PC-3 (cell line): ENCODE measurements at regions not wholly inside any gene's neighbourhood (a gene's known extent, or its start where the extent isn't known, plus 50 kb on each side); places are given as distances from the start of the nearest gene placed in this dataset.

Experiments
- ATAC-seq: fragments of 200-7000 bp; cut with Tn5 transposase; 2 replicates; pipeline ENCODE4 v1.9.1; 2020; ENCODE audit warnings: mild to moderate bottlenecking, moderate library complexity
- BruUV-seq: library from RNA; stranded (reverse); fragments of 400-500 nt; replicated peaks from 2 replicates; lab custom pipeline; 2021; lab: Mats Ljungman, UMichigan
- CTCF ChIA-PET: fragments of 300-600 bp; sonication (Branson Sonifier 250); formaldehyde crosslinking; loops from one replicate; lab custom pipeline; 2022; ENCODE audit warnings: antibody characterized with exemption; lab: Charles Lee
- POLR2A ChIA-PET: fragments of 300-600 bp; sonication (Branson Sonifier 250); formaldehyde crosslinking; loops from one replicate; lab custom pipeline; 2022; ENCODE audit warnings: antibody characterized with exemption; ENCODE audit not compliant: unreplicated experiment; lab: Charles Lee
- DNase-seq: peaks from one replicate; pipeline ENCODE4 v3.0.0-alpha.2; 2015
- H2AFZ ChIP-seq: fragments of 300-600 bp; sonication (generic); 2 replicates; pipeline ENCODE4 v1.6.0; 2016; ENCODE audit warnings: antibody characterized with exemption, low read length
- H3F3A ChIP-seq: fragments of 300-600 bp; sonication (generic); one replicate; pipeline ENCODE4 v1.6.0; 2017; ENCODE audit warnings: antibody characterized with exemption, low read length, control low read depth, mild to moderate bottlenecking; ENCODE audit not compliant: unreplicated experiment
- H3K27ac ChIP-seq: fragments of 300-600 bp; sonication (generic); 2 replicates; pipeline ENCODE4 v1.5.1; 2016; ENCODE audit warnings: mild to moderate bottlenecking, low read length
- H3K27me3 ChIP-seq: fragments of 300-600 bp; sonication (generic); 2 replicates; pipeline ENCODE4 v1.6.1; 2016; ENCODE audit warnings: low read length, mixed read lengths
- H3K36me3 ChIP-seq: fragments of 300-600 bp; sonication (generic); 2 replicates; pipeline ENCODE4 v1.6.1; 2016; ENCODE audit warnings: low read depth, mixed run types, low read length, mixed read lengths
- H3K4me1 ChIP-seq: fragments of 300-600 bp; sonication (generic); 2 replicates; pipeline ENCODE4 v1.5.1; 2016; ENCODE audit warnings: low read length; ENCODE audit not compliant: insufficient read depth
- H3K4me2 ChIP-seq: fragments of 300-600 bp; sonication (generic); 2 replicates; pipeline ENCODE4 v1.6.0; 2016; ENCODE audit warnings: low read length
- H3K4me3 ChIP-seq: fragments of 300-600 bp; sonication (generic); 2 replicates; pipeline ENCODE4 v1.5.1; 2016; ENCODE audit warnings: mild to moderate bottlenecking, low read length, mixed read lengths
- H3K79me2 ChIP-seq: fragments of 300-600 bp; sonication (generic); 2 replicates; pipeline ENCODE4 v1.6.1; 2017; ENCODE audit warnings: low read length, mixed read lengths
- H3K9ac ChIP-seq: fragments of 300-600 bp; sonication (generic); 2 replicates; pipeline ENCODE4 v1.6.0; 2016; ENCODE audit warnings: mild to moderate bottlenecking, low read length
- H3K9me2 ChIP-seq: fragments of 300-600 bp; sonication (generic); replicated peaks from 2 replicates; pipeline ENCODE4 v1.6.1; 2016; ENCODE audit warnings: mixed run types, low read length, mixed read lengths
- H3K9me3 ChIP-seq: fragments of 300-600 bp; sonication (generic); 2 replicates; pipeline ENCODE4 v1.6.1; 2016; ENCODE audit warnings: low read length, mixed read lengths
- H4K20me1 ChIP-seq: fragments of 300-600 bp; sonication (generic); 2 replicates; pipeline ENCODE4 v1.6.1; 2016; ENCODE audit warnings: low read length, mixed read lengths
- EZH2 ChIP-seq: fragments of 300-600 bp; sonication (generic); IDR thresholded peaks from one replicate; pipeline ENCODE4 v1.6.1; 2017; ENCODE audit warnings: antibody characterized with exemption, mild to moderate bottlenecking, low read length; ENCODE audit not compliant: unreplicated experiment
- EZH2phosphoT487 ChIP-seq: fragments of 300-600 bp; sonication (generic); IDR thresholded peaks from 2 replicates; pipeline ENCODE4 v1.6.1; 2018; ENCODE audit warnings: mild to moderate bottlenecking, antibody characterized with exemption, low read length, borderline replicate concordance
- intact Hi-C: fragments of 100-400 bp; cut with micrococcal nuclease; formaldehyde crosslinking; loops from 2 replicates; pipeline ENCODE4 v1.9.0; 2023
- TF ChIP-seq, protein P1 (sequence below): fragments of 300-600 bp; sonication (generic); conservative IDR thresholded peaks from 2 replicates; pipeline ENCODE4 v1.5.1; 2017; ENCODE audit warnings: antibody characterized with exemption, low read depth, mild to moderate bottlenecking, low read length

DNA sequence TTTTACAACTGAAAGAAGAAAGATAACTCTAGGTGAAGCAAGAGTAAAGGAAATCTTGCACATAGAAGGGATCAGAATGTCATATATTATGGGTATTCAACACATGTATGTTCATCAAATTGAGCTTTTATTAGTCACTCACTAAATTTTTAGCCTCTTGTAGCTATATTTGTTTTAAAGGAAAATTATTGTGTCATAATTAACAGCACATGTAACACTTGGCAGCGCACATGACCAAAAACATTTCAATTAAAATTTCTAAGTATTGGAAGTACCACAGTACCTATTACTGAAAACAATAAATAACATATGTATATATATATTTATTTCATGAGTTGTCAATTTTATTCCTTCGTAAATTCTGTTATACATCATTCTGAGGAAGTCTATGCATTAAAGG is 2800.4 kb downstream of the PCDH9 start:
- no peaks in the 10 kb centered on the region for H3K4me1 ChIP-seq
- H3K27ac ChIP-seq, result no peak overlapping the region
- H2AFZ ChIP-seq, result no peak overlapping the region
- no peak for DNase-seq
- POLR2A ChIA-PET, result no interaction called here
- H3K4me2 ChIP-seq, result no peak overlapping the region
- intact Hi-C loops, result no loop called here
- H3K9me3 ChIP-seq, result no peaks in the 10 kb centered on the region
- TF ChIP-seq, protein P1, sequence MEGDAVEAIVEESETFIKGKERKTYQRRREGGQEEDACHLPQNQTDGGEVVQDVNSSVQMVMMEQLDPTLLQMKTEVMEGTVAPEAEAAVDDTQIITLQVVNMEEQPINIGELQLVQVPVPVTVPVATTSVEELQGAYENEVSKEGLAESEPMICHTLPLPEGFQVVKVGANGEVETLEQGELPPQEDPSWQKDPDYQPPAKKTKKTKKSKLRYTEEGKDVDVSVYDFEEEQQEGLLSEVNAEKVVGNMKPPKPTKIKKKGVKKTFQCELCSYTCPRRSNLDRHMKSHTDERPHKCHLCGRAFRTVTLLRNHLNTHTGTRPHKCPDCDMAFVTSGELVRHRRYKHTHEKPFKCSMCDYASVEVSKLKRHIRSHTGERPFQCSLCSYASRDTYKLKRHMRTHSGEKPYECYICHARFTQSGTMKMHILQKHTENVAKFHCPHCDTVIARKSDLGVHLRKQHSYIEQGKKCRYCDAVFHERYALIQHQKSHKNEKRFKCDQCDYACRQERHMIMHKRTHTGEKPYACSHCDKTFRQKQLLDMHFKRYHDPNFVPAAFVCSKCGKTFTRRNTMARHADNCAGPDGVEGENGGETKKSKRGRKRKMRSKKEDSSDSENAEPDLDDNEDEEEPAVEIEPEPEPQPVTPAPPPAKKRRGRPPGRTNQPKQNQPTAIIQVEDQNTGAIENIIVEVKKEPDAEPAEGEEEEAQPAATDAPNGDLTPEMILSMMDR, result no peak
- TF ChIP-seq EZH2 (no peak), EZH2phosphoT487 (no peak)
- H3K9ac ChIP-seq, result no peak overlapping the region
- H3F3A ChIP-seq, result no peaks in the 10 kb centered on the region
- H3K9me2 ChIP-seq, result no peaks in the 10 kb centered on the region
- no peaks in the 10 kb centered on the region for H3K79me2 ChIP-seq
- H3K27me3 ChIP-seq, result no peaks in the 10 kb centered on the region
- H3K36me3 ChIP-seq, result no peaks in the 10 kb centered on the region
- no peak for ATAC-seq
- CTCF ChIA-PET, result no interaction called here
- H3K4me3 ChIP-seq, result no peak overlapping the region
- BruUV-seq, result no TSS peak
- H4K20me1 ChIP-seq, result no peaks in the 10 kb centered on the region

DNA sequence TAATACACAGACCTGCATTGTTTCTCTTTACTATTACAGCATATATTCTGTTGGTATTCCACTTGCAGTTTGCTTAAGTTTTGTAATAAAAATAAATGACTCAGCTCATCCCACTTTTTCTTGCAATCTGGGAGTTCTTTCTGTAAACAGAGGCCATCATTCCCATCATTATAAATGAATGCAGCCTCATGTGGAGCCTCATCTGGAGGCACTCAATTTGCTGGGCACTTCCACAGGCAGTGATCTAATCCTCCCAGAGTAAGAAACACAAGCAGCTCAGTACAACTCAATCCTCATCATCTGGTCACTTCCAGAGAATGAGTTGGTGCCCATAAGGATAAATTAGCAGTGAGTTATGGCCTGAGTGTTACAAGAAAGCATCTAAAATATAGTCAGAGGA is 2801.9 kb downstream of the PCDH9 start:
- TF ChIP-seq EZH2phosphoT487 (no peak), EZH2 (no peak)
- TF ChIP-seq, protein P1, result no peak
- DNase-seq (peak; percentile 5), ATAC-seq (peak; percentile 64)
- H3K9me2 ChIP-seq, result no peaks in the 10 kb centered on the region
- ChIA-PET POLR2A (no interaction called here), CTCF (no interaction called here)
- H3K27me3 ChIP-seq, result no peaks in the 10 kb centered on the region
- intact Hi-C loops, result no loop called here
- no peaks in the 10 kb centered on the region for H3F3A ChIP-seq
- no TSS peak for BruUV-seq
- no peaks in the 10 kb centered on the region for H4K20me1 ChIP-seq
- no peak overlapping the region for H3K4me2 ChIP-seq
- H3K4me1 ChIP-seq, result no peaks in the 10 kb centered on the region
- no peak overlapping the region for H2AFZ ChIP-seq
- H3K79me2 ChIP-seq, result no peaks in the 10 kb centered on the region
- H3K4me3 ChIP-seq, result no peak overlapping the region
- H3K27ac ChIP-seq, result no peak overlapping the region
- H3K9me3 ChIP-seq, result no peaks in the 10 kb centered on the region
- H3K9ac ChIP-seq, result no peak overlapping the region
- H3K36me3 ChIP-seq, result no peaks in the 10 kb centered on the region

DNA sequence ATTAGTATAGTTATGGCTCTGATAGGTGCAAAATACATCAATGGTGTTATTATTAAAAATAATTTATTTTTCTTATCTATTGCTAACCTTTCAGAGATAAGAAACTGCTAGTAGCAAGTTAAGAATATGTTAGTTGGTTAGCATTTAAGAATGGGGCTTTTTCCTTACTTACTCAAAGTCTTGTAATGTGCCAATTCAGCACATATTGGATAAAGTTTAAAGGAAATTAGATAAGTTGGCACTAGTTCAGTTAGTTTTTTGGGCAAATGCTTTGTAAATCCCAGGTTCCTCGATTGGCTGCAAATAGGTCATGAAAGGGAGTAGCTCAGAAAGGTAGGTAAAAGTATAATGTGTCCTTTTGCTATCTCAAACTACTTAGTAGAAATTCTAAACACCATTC is 2806.7 kb downstream of the PCDH9 start:
- H3K4me1 ChIP-seq, result no peaks in the 10 kb centered on the region

More for the DNA sequence above, 2806.7 kb downstream of the PCDH9 start:
- H3K27ac ChIP-seq, result no peak overlapping the region
- H2AFZ ChIP-seq, result no peak overlapping the region
- ChIA-PET POLR2A (no interaction called here), CTCF (no interaction called here)
- intact Hi-C loops, result no loop called here
- ATAC-seq (no peak), DNase-seq (no peak)
- BruUV-seq, result no TSS peak
- H3K9me2 ChIP-seq, result no peaks in the 10 kb centered on the region
- no peak overlapping the region for H3K9ac ChIP-seq
- H3F3A ChIP-seq, result no peaks in the 10 kb centered on the region
- no peaks in the 10 kb centered on the region for H4K20me1 ChIP-seq
- no peak overlapping the region for H3K4me3 ChIP-seq
- TF ChIP-seq EZH2 (no peak), EZH2phosphoT487 (no peak)
- TF ChIP-seq, protein P1, result no peak
- no peaks in the 10 kb centered on the region for H3K9me3 ChIP-seq
- no peaks in the 10 kb centered on the region for H3K36me3 ChIP-seq
- no peaks in the 10 kb centered on the region for H3K27me3 ChIP-seq
- no peak overlapping the region for H3K4me2 ChIP-seq
- H3K79me2 ChIP-seq, result no peaks in the 10 kb centered on the region
